ENCODE measurements at regions not wholly inside any gene's neighbourhood (a gene's known extent, or its start where the extent isn't known, plus 50 kb on each side); places are given as distances from the start of the nearest gene placed in this dataset.
"Not testable (repeated sequence)": the region's sequence is repeated elsewhere in the genome, so short reads cannot be mapped to it uniquely, and the experiment has no call there.

DNA sequence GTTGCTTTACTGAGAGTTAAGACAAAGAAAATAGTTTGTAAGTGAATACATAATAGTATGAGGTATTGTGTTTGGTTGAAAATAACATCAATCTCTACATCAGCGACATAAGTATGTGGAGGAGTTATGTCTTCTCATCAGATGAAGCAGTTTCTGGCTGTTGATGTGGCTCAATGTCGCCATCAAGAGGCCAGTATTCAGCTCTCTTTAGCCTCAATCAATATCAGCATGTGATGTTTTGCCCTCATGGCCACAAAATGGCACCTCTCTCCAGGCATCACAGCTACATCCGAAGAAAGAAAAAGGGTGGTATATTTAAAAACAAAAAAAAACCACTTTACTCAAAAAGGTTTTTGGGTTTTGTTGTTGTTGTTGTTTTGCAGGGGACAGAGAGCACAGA lies 302.3 kb upstream of the TMEM132C start:
- Mint-ChIP-seq H3K27me3 (no peaks in the 10 kb centered on the region), H3K27ac (ENCODE audit: low read depth) (no peak overlapping the region), H3K9me3 (peaks cover 27% of the 10 kb centered on the region), H3K4me3 (no peak overlapping the region), H3K4me1 (no peaks in the 10 kb centered on the region), H3K36me3 (ENCODE audit: insufficient read depth) (peaks cover 3% of the 10 kb centered on the region)
- no peak for ATAC-seq (replicated peaks; ENCODE audit: extremely low read depth, poor library complexity, severe bottlenecking)
- DNase-seq (ENCODE audit: low spot score in 2 of 2): no peak

DNA sequence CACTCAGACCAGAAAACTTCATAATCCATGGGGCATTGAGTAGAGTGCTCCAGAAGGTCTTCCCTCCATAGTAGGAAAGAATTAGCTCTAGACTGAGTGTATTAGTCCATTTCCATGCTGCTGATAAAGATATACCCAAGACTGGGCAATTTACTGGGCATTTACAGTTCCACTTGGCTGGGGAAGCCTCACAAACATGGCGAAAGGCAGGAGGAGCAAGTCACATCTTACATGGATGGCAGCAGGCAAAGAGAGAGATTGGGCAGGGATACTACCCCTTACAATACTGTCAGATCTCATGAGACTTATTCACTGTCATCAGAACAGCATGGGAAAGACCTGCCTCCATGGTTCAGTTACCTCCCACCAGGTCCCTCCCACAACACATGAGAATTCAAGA lies 300.6 kb upstream of the TMEM132C start:
- Mint-ChIP-seq H3K4me3 (no peak overlapping the region), H3K9me3 (peaks cover 27% of the 10 kb centered on the region), H3K27me3 (no peaks in the 10 kb centered on the region), H3K27ac (ENCODE audit: low read depth) (no peak overlapping the region), H3K36me3 (ENCODE audit: insufficient read depth) (peaks cover 3% of the 10 kb centered on the region), H3K4me1 (no peaks in the 10 kb centered on the region)
- DNase-seq (ENCODE audit: low spot score in 2 of 2): no peak
- ATAC-seq (replicated peaks; ENCODE audit: extremely low read depth, poor library complexity, severe bottlenecking): no peak

DNA sequence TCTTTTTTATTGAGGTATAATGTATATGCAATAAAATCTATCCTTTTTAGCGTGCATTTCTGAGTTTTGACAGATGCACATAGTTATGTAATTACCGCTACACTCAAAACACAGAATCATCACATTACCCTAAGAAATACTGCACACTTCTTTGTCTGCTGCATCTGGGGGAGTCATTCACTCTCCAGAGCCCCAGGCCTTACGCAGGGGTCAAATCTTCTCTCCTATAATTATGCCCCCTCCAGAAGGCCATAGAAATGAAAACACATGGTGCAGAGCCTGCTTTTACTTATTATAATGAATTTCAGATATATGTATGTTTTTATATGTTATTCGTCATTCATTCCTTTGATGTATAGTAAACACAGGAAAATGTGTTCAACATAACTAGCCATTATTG lies 296.5 kb upstream of the TMEM132C start:
- DNase-seq (ENCODE audit: low spot score in 2 of 2) (no peak), ATAC-seq (replicated peaks; ENCODE audit: extremely low read depth, poor library complexity, severe bottlenecking) (no peak)
- peaks cover 31% of the 10 kb centered on the region for H3K9me3 Mint-ChIP-seq
- H3K27me3 Mint-ChIP-seq: no peaks in the 10 kb centered on the region
- H3K36me3 Mint-ChIP-seq (ENCODE audit: insufficient read depth): peaks cover 3% of the 10 kb centered on the region
- no peak overlapping the region for H3K4me3 Mint-ChIP-seq
- no peak overlapping the region for H3K27ac Mint-ChIP-seq (ENCODE audit: low read depth)
- no peaks in the 10 kb centered on the region for H3K4me1 Mint-ChIP-seq

DNA sequence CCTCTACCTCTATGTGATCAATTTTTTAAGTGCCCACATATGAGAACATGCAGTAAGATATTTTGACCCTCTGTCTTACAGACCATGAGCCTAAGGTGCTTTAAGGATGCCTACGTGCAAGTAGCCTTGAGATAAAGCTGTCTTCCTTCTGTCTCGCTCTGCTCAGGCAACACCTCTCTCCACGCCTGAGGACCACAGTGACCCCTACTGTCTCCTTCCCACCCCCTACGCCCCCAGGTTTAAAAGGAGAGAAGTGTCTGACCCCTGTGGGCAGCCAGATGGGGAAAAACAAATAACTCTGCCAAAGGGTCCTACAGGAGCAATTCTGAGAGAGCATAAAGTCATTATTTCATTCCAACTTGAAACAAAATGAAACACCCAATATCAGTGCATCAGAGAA lies 286.4 kb upstream of the TMEM132C start:
- Mint-ChIP-seq H3K4me1 (no peaks in the 10 kb centered on the region), H3K9me3 (peaks cover 16% of the 10 kb centered on the region), H3K27ac (ENCODE audit: low read depth) (no peak overlapping the region), H3K36me3 (ENCODE audit: insufficient read depth) (no peaks in the 10 kb centered on the region), H3K4me3 (no peak overlapping the region), H3K27me3 (no peaks in the 10 kb centered on the region)
- DNase-seq (ENCODE audit: low spot score in 2 of 2): no peak
- ATAC-seq (replicated peaks; ENCODE audit: extremely low read depth, poor library complexity, severe bottlenecking): no peak

DNA sequence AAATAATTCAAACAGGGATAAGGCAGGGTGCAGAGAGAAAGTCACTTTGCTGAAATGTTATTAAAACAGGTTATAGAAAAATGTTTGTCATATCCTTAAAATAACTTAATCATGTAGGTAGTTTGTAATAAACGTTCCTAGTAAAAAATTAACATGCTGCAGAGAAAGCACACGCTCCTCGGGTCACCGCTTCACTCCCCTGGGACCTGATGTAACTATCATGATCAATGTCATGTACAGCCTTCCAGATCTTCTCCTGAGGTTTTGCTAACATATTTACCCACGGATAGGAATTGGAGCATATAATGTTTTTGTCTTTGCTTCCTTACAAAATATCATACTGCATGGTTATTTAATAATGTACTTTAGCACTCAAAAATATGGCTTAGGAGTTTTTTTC lies 285.1 kb upstream of the TMEM132C start:
- Mint-ChIP-seq H3K4me3 (no peak overlapping the region), H3K4me1 (no peaks in the 10 kb centered on the region), H3K27me3 (no peaks in the 10 kb centered on the region), H3K27ac (ENCODE audit: low read depth) (no peak overlapping the region), H3K36me3 (ENCODE audit: insufficient read depth) (no peaks in the 10 kb centered on the region), H3K9me3 (peaks cover 14% of the 10 kb centered on the region)
- no peak for ATAC-seq (replicated peaks; ENCODE audit: extremely low read depth, poor library complexity, severe bottlenecking)
- no peak for DNase-seq (ENCODE audit: low spot score in 2 of 2)

DNA sequence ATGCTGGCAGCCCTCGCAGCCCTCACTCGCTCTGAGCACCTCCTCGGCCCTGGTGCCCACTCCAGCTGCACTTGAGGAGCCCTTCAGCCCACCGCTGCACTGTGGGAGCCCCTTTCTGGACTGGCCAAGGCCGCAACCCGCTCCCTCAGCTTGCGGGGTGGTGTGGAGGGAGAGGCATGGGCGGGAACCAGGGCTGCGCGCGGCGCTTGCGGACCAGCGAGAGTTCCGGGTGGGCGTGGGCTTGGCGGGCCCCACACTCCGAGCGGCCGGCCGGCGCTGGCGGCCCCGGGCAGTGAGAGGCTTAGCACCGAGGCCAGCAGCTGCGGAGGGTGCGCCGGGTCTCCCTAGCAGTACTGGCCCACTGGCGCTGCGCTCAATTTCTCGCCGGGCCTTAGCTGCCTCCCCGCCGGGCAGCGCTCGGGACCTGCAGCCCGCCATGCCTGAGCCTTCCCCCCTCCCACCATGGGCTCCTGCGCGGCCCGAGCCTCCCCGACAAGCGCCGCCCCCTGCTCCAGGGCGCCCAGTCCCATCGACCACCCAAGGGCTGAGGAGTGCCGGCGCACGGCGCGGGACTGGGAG lies 283.7 kb upstream of the TMEM132C start:
- not testable (repeated sequence) for H3K27ac Mint-ChIP-seq (ENCODE audit: low read depth); H3K27me3 Mint-ChIP-seq; H3K9me3 Mint-ChIP-seq; ATAC-seq (replicated peaks; ENCODE audit: extremely low read depth, poor library complexity, severe bottlenecking); DNase-seq (ENCODE audit: low spot score in 2 of 2); H3K4me3 Mint-ChIP-seq; H3K4me1 Mint-ChIP-seq; H3K36me3 Mint-ChIP-seq (ENCODE audit: insufficient read depth)

DNA sequence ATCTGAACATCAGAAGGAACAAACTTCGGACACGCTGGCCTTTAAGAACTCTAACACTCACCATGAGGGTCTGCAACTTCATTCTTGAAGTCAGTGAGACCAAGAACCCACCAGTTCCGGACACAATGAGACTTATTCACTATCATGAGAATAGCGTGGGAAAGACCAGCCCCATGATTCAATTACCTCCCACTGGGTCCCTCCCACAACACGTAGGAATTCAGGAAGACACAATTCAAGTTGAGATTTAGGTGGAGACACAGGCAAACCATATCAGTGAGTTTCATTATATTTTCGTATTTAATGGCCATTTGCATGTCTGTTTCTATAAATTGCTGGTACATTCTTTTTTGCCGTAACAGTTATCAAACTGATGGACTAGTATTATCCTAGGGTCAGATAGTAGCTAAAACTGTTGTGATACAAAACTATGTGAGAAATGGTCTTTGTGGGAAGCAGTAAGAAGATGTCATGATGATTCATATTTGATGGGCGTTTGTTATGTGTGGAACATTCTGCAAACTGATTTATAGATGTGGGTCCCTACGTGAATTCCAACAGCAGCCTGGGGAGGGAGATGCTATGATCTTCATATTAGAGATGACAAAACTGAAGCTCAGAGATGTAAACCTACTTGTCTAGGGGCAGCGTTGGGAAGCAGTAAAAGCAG lies 282.4 kb upstream of the TMEM132C start:
- ATAC-seq (replicated peaks; ENCODE audit: extremely low read depth, poor library complexity, severe bottlenecking): no peak
- H3K9me3 Mint-ChIP-seq: peaks cover 5% of the 10 kb centered on the region
- no peak for DNase-seq (ENCODE audit: low spot score in 2 of 2)

DNA sequence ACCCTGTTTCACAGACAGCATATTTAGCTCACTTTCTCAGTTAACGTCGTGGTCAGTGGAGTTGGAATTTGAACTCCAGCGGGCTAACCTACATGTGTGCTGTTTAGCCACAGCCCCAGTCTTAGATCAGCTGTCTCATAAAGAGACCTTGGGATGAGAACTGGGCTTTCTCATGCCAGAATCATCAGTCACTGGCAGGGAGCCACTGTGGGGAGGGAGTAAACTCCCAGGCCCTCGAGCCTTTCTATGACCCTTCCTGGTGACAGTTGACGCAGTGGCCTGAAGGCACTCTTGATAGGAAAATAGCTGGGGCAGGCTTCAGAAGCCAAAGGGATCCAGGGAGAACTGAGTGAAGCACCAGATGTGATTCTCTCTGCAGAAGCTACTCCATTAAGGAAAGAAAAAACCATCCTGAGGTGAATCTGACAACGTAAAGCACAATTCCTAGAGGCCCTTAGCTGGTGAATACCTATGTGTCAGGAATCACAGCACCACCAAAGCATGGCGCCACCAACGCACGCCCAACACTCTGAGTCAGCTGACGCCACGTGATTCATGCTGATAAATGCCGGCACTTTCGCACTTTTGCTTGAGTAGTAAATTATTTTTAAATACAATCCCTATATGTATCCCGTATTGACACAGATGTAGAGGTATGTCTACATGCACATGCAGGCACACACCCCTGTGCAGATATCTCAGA lies 279.6 kb upstream of the TMEM132C start:
- no peak for DNase-seq (ENCODE audit: low spot score in 2 of 2)
- no peak overlapping the region for H3K4me3 Mint-ChIP-seq
- no peaks in the 10 kb centered on the region for H3K9me3 Mint-ChIP-seq
- no peaks in the 10 kb centered on the region for H3K4me1 Mint-ChIP-seq
- H3K27me3 Mint-ChIP-seq: no peaks in the 10 kb centered on the region
- H3K36me3 Mint-ChIP-seq (ENCODE audit: insufficient read depth): no peaks in the 10 kb centered on the region
- H3K27ac Mint-ChIP-seq (ENCODE audit: low read depth): no peak overlapping the region
- ATAC-seq (replicated peaks; ENCODE audit: extremely low read depth, poor library complexity, severe bottlenecking): no peak

More for the DNA sequence above, 282.4 kb upstream of the TMEM132C start:
- Mint-ChIP-seq H3K4me3 (no peak overlapping the region), H3K27me3 (no peaks in the 10 kb centered on the region), H3K36me3 (ENCODE audit: insufficient read depth) (no peaks in the 10 kb centered on the region), H3K27ac (ENCODE audit: low read depth) (no peak overlapping the region), H3K4me1 (no peaks in the 10 kb centered on the region)

DNA sequence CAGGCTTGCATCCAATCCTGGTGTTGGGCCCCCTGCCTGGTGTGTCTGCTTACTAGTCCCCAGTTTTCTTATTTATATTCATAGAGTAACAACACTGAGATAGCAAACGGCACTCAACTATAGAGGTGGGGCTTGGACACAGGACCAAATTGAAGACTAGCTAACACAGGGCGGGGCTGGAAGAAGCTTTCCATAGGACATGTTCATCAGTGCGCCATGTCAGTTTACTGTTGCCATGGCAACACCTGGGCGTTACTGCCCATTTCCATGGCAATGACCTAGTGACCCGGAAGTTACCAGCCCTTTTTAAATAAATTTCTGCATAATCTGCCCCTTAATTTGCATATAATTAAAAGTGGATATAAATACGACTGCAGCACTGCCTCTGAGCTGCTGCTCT lies 275.5 kb upstream of the TMEM132C start:
- DNase-seq (ENCODE audit: low spot score in 2 of 2) (no peak), ATAC-seq (replicated peaks; ENCODE audit: extremely low read depth, poor library complexity, severe bottlenecking) (no peak)
- H3K27ac Mint-ChIP-seq (ENCODE audit: low read depth): no peak overlapping the region
- no peaks in the 10 kb centered on the region for H3K27me3 Mint-ChIP-seq
- no peak overlapping the region for H3K4me3 Mint-ChIP-seq
- peaks cover 19% of the 10 kb centered on the region for H3K9me3 Mint-ChIP-seq
- H3K36me3 Mint-ChIP-seq (ENCODE audit: insufficient read depth): no peaks in the 10 kb centered on the region
- H3K4me1 Mint-ChIP-seq: no peaks in the 10 kb centered on the region

DNA sequence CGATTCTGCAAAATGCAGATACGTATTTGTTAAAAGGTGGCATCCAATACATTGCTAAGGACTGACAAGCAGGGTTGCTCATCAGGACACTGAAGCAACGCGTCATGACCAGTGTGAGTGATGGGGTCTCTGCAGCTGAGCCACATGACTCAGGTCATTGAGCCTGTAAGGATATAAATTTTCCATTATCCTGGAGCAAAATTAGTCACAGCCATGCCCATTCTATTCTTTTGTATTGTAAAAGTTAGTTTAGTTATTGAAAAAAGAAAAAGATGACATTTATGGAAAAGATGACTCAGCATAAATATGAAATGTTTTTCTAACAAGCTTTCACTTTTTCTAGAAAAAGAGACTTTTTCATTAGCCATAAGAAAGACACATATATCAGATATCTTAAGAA lies 268.0 kb upstream of the TMEM132C start:
- DNase-seq (ENCODE audit: low spot score in 2 of 2) (no peak), ATAC-seq (replicated peaks; ENCODE audit: extremely low read depth, poor library complexity, severe bottlenecking) (no peak)
- peaks cover 12% of the 10 kb centered on the region for H3K9me3 Mint-ChIP-seq
- no peaks in the 10 kb centered on the region for H3K36me3 Mint-ChIP-seq (ENCODE audit: insufficient read depth)
- H3K27me3 Mint-ChIP-seq: no peaks in the 10 kb centered on the region
- no peak overlapping the region for H3K4me3 Mint-ChIP-seq
- H3K4me1 Mint-ChIP-seq: no peaks in the 10 kb centered on the region
- H3K27ac Mint-ChIP-seq (ENCODE audit: low read depth): no peak overlapping the region

DNA sequence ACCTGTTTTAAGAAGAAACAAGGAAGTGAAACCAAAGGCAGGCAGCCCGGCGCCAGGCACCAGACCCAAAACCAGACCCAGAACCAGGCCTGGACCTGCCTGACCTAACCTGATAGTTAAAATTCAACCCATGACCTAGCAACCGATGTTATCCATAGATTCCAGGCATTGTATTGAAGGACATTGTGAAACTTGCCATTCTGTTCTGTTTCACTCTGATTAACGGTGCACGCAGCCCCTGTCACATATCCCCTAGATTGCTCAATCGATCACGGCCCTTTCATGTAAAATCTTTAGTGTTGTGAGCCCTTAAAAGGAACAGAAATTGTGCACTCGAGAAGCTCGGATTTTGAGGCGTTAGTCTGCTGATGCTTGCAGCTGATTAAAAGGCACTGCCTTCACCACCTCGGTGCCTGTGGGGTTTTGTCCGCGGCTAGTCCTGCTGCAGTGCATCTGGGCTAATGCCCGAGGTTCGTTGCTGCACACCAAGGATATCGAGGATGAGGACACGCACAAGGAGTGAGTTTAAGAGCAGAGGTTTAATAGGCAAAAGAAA lies 262.5 kb upstream of the TMEM132C start:
- Mint-ChIP-seq H3K27ac (ENCODE audit: low read depth) (no peak overlapping the region), H3K4me3 (no peak overlapping the region), H3K9me3 (peaks cover 6% of the 10 kb centered on the region), H3K4me1 (no peaks in the 10 kb centered on the region), H3K36me3 (ENCODE audit: insufficient read depth) (no peaks in the 10 kb centered on the region), H3K27me3 (no peaks in the 10 kb centered on the region)
- DNase-seq (ENCODE audit: low spot score in 2 of 2) (no peak), ATAC-seq (replicated peaks; ENCODE audit: extremely low read depth, poor library complexity, severe bottlenecking) (no peak)

DNA sequence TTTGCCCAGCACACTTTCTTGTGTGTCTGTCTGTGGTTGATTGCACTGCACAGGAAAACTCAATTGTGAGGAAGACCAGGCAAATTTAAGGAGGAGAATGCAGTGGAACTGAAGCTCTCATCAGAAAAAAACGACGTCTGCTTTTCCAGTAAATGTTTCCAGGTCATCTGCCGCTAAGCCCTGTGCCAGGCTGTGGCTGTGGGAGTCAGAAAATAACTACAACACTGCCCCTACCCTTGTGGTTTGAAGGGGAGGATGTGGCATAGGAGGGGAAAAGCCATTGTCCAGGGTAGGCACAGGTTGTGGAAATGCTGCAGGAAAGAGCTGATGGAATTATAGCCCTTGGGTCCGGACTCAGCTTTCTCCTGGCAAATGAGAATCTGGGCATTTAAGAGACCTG lies 259.7 kb upstream of the TMEM132C start:
- ATAC-seq (replicated peaks; ENCODE audit: extremely low read depth, poor library complexity, severe bottlenecking) (no peak), DNase-seq (ENCODE audit: low spot score in 2 of 2) (no peak)
- Mint-ChIP-seq H3K27ac (ENCODE audit: low read depth) (no peak overlapping the region), H3K36me3 (ENCODE audit: insufficient read depth) (peaks cover 2% of the 10 kb centered on the region), H3K4me3 (no peak overlapping the region), H3K4me1 (no peaks in the 10 kb centered on the region), H3K27me3 (no peaks in the 10 kb centered on the region), H3K9me3 (peaks cover 6% of the 10 kb centered on the region)

DNA sequence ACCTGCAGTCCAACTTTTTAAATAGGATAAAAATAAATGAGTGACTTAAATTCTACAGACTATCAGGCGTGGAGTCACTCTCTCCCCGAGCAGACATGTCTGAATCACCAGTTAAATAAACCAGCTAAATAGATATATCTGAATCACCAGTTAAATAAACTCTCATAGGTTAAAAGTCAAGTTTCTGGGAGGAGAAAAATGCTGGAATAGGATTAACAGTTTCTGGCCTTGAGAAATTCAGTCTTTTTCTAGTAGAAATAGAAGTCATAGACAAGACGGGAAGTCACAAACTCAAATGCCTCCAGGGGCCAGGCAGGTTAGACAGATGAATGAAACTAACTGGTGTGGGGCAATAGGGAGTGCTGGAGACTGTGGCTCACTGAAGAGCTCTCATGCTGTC lies 258.6 kb upstream of the TMEM132C start:
- ATAC-seq (replicated peaks; ENCODE audit: extremely low read depth, poor library complexity, severe bottlenecking) (no peak), DNase-seq (ENCODE audit: low spot score in 2 of 2) (no peak)
- Mint-ChIP-seq H3K4me3 (no peak overlapping the region), H3K9me3 (peaks cover 10% of the 10 kb centered on the region), H3K27me3 (no peaks in the 10 kb centered on the region), H3K4me1 (no peaks in the 10 kb centered on the region), H3K36me3 (ENCODE audit: insufficient read depth) (peaks cover 2% of the 10 kb centered on the region), H3K27ac (ENCODE audit: low read depth) (no peak overlapping the region)
